Spleen (tissue), 11 donors: ENCODE measurements at regions not wholly inside any gene's neighbourhood (a gene's known extent, or its start where the extent isn't known, plus 50 kb on each side); places are given as distances from the start of the nearest gene placed in this dataset.

Source experiments
- DNase-seq: peaks from one replicate; pipeline ENCODE4 v3.0.0-alpha.2; 2020
- H3K27ac ChIP-seq, 8 donors: fragments of 200-600 bp; sonication (generic) in 7 of 8; 1 replicate in 4 of 8; 2 replicates in 4 of 8; pipeline versions ENCODE4 v1.5.0 to v1.8.0; 2016 to 2021; ENCODE audit warnings: inconsistent platforms in 4 of 8, mild to moderate bottlenecking in 4 of 8, moderate library complexity in 1 of 8
- H3K27me3 ChIP-seq, 7 donors: fragments of 200-600 bp; sonication (generic) in 6 of 7; replicated peaks in 1 of 7; 1 replicate in 4 of 7; 2 replicates in 3 of 7; pipeline versions ENCODE4 v1.5.0 to v1.8.0; 2016 to 2021; ENCODE audit warnings: inconsistent platforms in 3 of 7, mild to moderate bottlenecking in 1 of 7
- H3K36me3 ChIP-seq, 6 donors: fragments of 200-600 bp; sonication (generic) in 5 of 6; 1 replicate in 4 of 6; 2 replicates in 2 of 6; pipeline versions ENCODE4 v1.5.0 to v1.8.0; 2016 to 2021; ENCODE audit warnings: inconsistent platforms in 2 of 6
- H3K4me1 ChIP-seq, 6 donors: fragments of 200-600 bp; sonication (generic) in 5 of 6; 1 replicate in 3 of 6; 2 replicates in 3 of 6; pipeline versions ENCODE4 v1.5.0 to v1.8.0; 2016 to 2021; ENCODE audit warnings: inconsistent platforms in 3 of 6
- H3K4me3 ChIP-seq, 8 donors: fragments of 200-600 bp; sonication (generic) in 7 of 8; 1 replicate in 4 of 8; 2 replicates in 4 of 8; pipeline versions ENCODE4 v1.5.0 to v1.8.0; 2016 to 2021; ENCODE audit warnings: inconsistent platforms in 4 of 8, mild to moderate bottlenecking in 4 of 8, moderate library complexity in 2 of 8
- H3K9me3 ChIP-seq, 8 donors: fragments of 200-600 bp; sonication (generic) in 7 of 8; 1 replicate in 4 of 8; 2 replicates in 4 of 8; pipeline versions ENCODE4 v1.5.0 to v1.8.0; 2016 to 2021; ENCODE audit warnings: inconsistent platforms in 4 of 8
- POLR2A ChIP-seq, 3 donors: fragments of 450-650 bp; IDR thresholded peaks; one replicate each; pipeline ENCODE4 v1.5.1; 2017; ENCODE audit warnings: antibody characterized with exemption in 3 of 3, mild to moderate bottlenecking in 1 of 3
- POLR2AphosphoS5 ChIP-seq, 3 donors: sonication (generic); formaldehyde crosslinking; IDR thresholded peaks; one replicate each; pipeline ENCODE4 v1.5.1; 2017; ENCODE audit warnings: antibody characterized with exemption in 3 of 3
- WGBS, 5 donors: extraction: QIAGEN DNeasy Blood & Tissue Kit in 3 of 5; methylation state at CpG; one replicate each; pipeline versions ENCODE4 v1.1.5 to v1.1.7; 2013 to 2018; 5-methylcytosine and 5-hydroxymethylcytosine counted together
- intact Hi-C: fragments of 100-400 bp; cut with DNase I; formaldehyde crosslinking; loops from one replicate; pipeline ENCODE4 v1.15.0; 2023; ENCODE audit warnings: low total_unique reads
- TF ChIP-seq, protein P1 (sequence below), 11 experiments: fragments of 200-600 bp in 7 of 11; fragments of 450-650 bp in 4 of 11; sonication (generic) in 4 of 11; IDR thresholded peaks in 8 of 11; conservative IDR thresholded peaks in 3 of 11; 1 replicate in 7 of 11; 2 replicates in 4 of 11; pipeline versions ENCODE4 v1.4.0 to v1.8.0; 2016 to 2021; ENCODE audit warnings: antibody characterized with exemption in 11 of 11, inconsistent platforms in 4 of 11, mild to moderate bottlenecking in 1 of 11
- donor health status: healthy with polysubstance abuse.
- donor health status: DM: no; HTN: no; CAD: no; lungs with moderate emphysema.
- donor health status: DM: no; HTN: no; CAD: no.
- donor health status: Bipolar disorder and iron deficiency.
- donor health status: healthy.
- donor health status: DM: no; HTN: no; CAD: no.
- donor health status: DM: yes; HTN: yes; CAD: no.

DNA sequence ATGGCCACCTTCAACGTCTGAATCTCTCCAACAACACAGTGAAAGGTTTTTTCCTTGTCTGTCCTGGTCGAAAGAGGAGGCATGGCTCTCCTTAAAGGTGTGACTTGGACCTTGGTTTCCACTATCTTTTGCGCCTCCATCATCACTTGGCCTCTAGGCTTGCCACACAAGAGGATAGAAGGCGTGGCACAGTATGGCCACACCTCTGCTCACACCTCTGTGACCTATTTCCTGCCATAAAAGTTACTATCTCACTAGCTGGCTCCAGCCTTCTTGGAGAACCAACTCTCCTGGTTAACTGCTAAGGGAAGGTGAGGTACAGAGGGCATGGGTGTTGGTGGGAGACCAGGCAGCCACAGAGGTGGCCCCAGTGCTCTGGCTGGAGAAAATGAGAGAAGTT, 165.9 kb downstream of the UXS1 start:
- Histone ChIP-seq H3K9me3 (peaks cover 0 to 6% (median 0%) of the 10 kb centered on the region in 8 donors), H3K27me3 (no peaks in the 10 kb centered on the region), H3K36me3 (no peaks in the 10 kb centered on the region), H3K4me1 (peaks cover 0 to 12% (median 0%) of the 10 kb centered on the region in 6 donors), H3K27ac (no peak overlapping the region), H3K4me3 (no peak overlapping the region)
- intact Hi-C loops, result no loop called here
- no peak for TF ChIP-seq POLR2A (IDR thresholded peaks at IDR 0.05)
- no peak for TF ChIP-seq POLR2AphosphoS5 (IDR thresholded peaks at IDR 0.05)
- TF ChIP-seq, protein P1, sequence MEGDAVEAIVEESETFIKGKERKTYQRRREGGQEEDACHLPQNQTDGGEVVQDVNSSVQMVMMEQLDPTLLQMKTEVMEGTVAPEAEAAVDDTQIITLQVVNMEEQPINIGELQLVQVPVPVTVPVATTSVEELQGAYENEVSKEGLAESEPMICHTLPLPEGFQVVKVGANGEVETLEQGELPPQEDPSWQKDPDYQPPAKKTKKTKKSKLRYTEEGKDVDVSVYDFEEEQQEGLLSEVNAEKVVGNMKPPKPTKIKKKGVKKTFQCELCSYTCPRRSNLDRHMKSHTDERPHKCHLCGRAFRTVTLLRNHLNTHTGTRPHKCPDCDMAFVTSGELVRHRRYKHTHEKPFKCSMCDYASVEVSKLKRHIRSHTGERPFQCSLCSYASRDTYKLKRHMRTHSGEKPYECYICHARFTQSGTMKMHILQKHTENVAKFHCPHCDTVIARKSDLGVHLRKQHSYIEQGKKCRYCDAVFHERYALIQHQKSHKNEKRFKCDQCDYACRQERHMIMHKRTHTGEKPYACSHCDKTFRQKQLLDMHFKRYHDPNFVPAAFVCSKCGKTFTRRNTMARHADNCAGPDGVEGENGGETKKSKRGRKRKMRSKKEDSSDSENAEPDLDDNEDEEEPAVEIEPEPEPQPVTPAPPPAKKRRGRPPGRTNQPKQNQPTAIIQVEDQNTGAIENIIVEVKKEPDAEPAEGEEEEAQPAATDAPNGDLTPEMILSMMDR (IDR thresholded peaks at IDR 0.05 in 8 of 11, conservative IDR thresholded peaks at IDR 0.05 in 3 of 11), result no peak
- DNase-seq, result no peak
- 59 to 84% (median 78%) methylated on average over 4 of the region's 4 CpGs for WGBS, 5 donors

DNA sequence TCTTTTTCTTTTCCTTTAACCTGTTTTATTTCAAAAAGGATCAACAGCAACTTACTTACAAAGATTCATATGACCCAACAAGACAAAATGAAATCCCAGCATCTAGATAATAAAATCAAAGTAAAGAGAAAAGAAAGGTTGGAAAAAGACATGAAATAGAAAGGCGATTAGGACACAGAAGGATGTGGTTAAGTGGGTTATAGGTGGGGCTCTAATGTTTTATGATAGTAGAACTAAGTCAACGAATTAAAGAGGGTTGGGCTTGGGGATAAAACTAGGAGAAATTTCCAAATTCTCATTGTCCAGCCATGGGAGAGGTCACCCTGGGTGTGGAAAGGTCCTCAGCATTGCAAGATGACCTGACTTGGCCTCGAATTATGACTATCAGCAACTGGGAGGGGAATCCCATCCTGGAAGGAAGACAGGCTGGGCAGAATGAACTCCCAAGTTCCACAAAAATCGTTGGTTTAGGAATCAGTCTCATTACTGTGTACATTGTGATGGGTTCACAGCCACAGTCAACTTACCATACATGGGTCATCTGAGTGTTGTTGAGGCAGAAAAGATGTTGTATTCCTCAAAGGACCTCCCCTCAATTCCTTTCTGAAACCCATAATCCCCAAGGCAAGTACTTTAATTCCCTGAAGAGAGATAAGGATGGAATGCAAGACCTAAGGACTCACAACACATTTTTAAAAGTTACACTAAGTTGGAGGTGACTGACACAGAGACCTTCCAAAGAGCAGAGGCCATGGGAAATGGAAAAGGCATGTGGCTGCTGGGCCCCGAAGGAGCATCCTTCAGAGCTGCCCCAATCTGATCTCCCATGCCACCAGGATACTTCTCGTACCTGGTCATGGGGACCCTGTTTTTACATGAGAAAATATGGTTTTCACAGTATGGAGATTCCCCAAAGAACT, 167.6 kb downstream of the UXS1 start:
- H3K4me1 ChIP-seq, result peaks cover 0 to 12% (median 0%) of the 10 kb centered on the region in 6 donors
- no peak for DNase-seq
- TF ChIP-seq, protein P1 (IDR thresholded peaks at IDR 0.05 in 8 of 11, conservative IDR thresholded peaks at IDR 0.05 in 3 of 11), result no peak
- no peak for TF ChIP-seq POLR2A (IDR thresholded peaks at IDR 0.05)
- TF ChIP-seq POLR2AphosphoS5 (IDR thresholded peaks at IDR 0.05), result no peak
- H3K36me3 ChIP-seq, result no peaks in the 10 kb centered on the region
- intact Hi-C loops, result no loop called here
- no peak overlapping the region for H3K4me3 ChIP-seq
- 61 to 67% (median 63%) methylated on average over 6 of the region's 6 CpGs for WGBS, 5 donors
- no peaks in the 10 kb centered on the region for H3K9me3 ChIP-seq
- H3K27ac ChIP-seq, result no peak overlapping the region
- H3K27me3 ChIP-seq, result no peaks in the 10 kb centered on the region

DNA sequence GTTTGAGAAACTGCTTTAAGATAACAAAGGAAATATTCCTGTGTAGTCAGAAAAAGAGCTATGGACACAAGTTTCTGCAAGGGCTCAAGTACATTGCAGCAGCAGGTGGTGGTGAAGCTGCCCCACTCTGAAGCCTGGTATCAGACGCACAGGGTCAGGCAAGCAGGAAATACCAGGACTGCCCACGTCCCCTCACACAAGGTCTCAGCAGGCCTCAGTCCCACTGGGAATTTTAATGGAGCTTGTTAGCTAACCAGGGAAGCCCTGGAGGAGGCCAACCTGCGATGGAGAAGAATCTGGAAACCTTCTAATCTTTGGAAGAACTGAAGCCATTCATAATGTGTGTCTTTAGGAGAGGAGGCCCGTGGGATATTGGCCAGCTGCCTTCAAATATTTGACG, 168.3 kb downstream of the UXS1 start:
- WGBS, 5 donors, result 57 to 72% (median 64%) methylated on average over 5 of the region's 5 CpGs
- Histone ChIP-seq H3K9me3 (no peaks in the 10 kb centered on the region), H3K4me1 (peaks cover 0 to 9% (median 0%) of the 10 kb centered on the region in 6 donors), H3K36me3 (no peaks in the 10 kb centered on the region), H3K27me3 (no peaks in the 10 kb centered on the region), H3K4me3 (no peak overlapping the region), H3K27ac (no peak overlapping the region)
- DNase-seq, result no peak
- intact Hi-C loops, result no loop called here
- TF ChIP-seq POLR2A (IDR thresholded peaks at IDR 0.05), result no peak
- TF ChIP-seq POLR2AphosphoS5 (IDR thresholded peaks at IDR 0.05), result no peak
- TF ChIP-seq, protein P1 (IDR thresholded peaks at IDR 0.05 in 8 of 11, conservative IDR thresholded peaks at IDR 0.05 in 3 of 11), result no peak

DNA sequence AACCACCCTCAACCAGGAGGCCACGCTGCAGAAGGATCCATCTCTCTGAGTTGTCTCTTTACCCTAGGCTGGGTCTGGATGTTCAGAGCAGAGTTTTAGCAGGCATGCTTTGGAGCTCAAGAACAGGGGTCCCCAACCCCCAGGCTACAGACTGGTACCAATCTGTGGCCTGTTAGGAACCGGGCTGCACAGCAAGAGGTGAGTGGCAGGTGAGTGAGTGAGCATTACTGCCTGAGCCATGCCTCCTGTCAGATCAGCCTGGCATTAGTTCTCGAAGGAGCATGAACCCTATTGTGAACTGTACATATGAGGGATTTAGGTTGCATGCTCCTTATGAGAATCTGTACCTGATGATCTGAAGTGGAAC, 172.5 kb downstream of the UXS1 start:
- Histone ChIP-seq H3K36me3 (no peaks in the 10 kb centered on the region), H3K27ac (no peak overlapping the region), H3K4me3 (no peak overlapping the region), H3K9me3 (no peaks in the 10 kb centered on the region), H3K4me1 (peaks cover 0 to 12% (median 0%) of the 10 kb centered on the region in 6 donors), H3K27me3 (no peaks in the 10 kb centered on the region)
- intact Hi-C loops, result no loop called here
- TF ChIP-seq, protein P1 (IDR thresholded peaks at IDR 0.05 in 8 of 11, conservative IDR thresholded peaks at IDR 0.05 in 3 of 11), result no peak
- TF ChIP-seq POLR2AphosphoS5 (IDR thresholded peaks at IDR 0.05), result no peak
- WGBS, 5 donors, result 63 to 94% (median 83%) methylated on average over 3 of the region's 3 CpGs
- DNase-seq, result no peak
